ENCODE measurements at regions not wholly inside any gene's neighbourhood (a gene's known extent, or its start where the extent isn't known, plus 50 kb on each side); places are given as distances from the start of the nearest gene placed in this dataset.

DNA sequence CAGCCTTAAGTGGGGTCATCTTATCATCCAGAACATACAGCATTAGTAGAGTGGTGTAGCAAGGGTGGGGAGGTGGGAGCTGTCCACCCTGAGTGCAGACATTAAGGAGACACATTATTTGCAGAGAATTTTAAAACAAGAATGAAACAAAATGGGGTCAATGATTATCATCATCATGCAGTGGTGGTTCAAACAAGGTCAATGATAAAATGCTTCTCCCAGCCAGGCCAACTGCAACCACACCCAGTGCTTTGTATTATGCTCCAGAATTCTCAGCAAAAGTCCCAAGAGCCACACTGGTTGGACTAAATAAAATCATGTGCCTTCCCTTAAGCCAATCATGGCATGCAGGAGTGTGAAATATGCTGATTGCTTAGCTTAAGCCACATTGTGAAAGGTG, 96.7 kb upstream of the FHIT start:
- no peak for TF ChIP-seq POLR2A (IDR thresholded peaks at IDR 0.05)
- TF ChIP-seq, protein P1, sequence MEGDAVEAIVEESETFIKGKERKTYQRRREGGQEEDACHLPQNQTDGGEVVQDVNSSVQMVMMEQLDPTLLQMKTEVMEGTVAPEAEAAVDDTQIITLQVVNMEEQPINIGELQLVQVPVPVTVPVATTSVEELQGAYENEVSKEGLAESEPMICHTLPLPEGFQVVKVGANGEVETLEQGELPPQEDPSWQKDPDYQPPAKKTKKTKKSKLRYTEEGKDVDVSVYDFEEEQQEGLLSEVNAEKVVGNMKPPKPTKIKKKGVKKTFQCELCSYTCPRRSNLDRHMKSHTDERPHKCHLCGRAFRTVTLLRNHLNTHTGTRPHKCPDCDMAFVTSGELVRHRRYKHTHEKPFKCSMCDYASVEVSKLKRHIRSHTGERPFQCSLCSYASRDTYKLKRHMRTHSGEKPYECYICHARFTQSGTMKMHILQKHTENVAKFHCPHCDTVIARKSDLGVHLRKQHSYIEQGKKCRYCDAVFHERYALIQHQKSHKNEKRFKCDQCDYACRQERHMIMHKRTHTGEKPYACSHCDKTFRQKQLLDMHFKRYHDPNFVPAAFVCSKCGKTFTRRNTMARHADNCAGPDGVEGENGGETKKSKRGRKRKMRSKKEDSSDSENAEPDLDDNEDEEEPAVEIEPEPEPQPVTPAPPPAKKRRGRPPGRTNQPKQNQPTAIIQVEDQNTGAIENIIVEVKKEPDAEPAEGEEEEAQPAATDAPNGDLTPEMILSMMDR (IDR thresholded peaks at IDR 0.05): no peak

All from lower leg skin (tissue), 3 donors.